BJ (cell line): ENCODE measurements at regions not wholly inside any gene's neighbourhood (a gene's known extent, or its start where the extent isn't known, plus 50 kb on each side); places are given as distances from the start of the nearest gene placed in this dataset.

Source experiments
- CTCF ChIA-PET: fragments of 350-600 bp; formaldehyde crosslinking; extraction: SDS; loops from one replicate; lab custom pipeline; 2021; ENCODE audit warnings: antibody characterized with exemption, inconsistent platforms; lab: Yijun Ruan, JAX
- POLR2A ChIA-PET: fragments of 300-600 bp; sonication (Branson Sonifier 250); formaldehyde crosslinking; extraction: SDS; loops from one replicate; lab custom pipeline; 2021; ENCODE audit warnings: antibody characterized with exemption; lab: Charles Lee
- DNase-seq: peaks from one replicate; pipeline ENCODE4 v3.0.0-alpha.2; 2011; ENCODE audit warnings: low read depth
- H3K27me3 ChIP-seq: 2 replicates; pipeline ENCODE4 v1.6.0; 2011; ENCODE audit warnings: low read length; ENCODE audit not compliant: control insufficient read depth, insufficient read depth
- H3K36me3 ChIP-seq: 2 replicates; pipeline ENCODE4 v1.5.1; 2011; ENCODE audit warnings: low read length; ENCODE audit not compliant: control insufficient read depth, insufficient read depth
- H3K4me3 ChIP-seq: 2 replicates; pipeline ENCODE4 v1.5.1; 2011; ENCODE audit warnings: low read depth, mild to moderate bottlenecking, control low read depth, low read length
- TF ChIP-seq, protein P1 (sequence below): IDR thresholded peaks from 2 replicates; pipeline ENCODE4 v1.5.1; 2011; ENCODE audit warnings: low read depth, mild to moderate bottlenecking, control low read depth, inconsistent platforms, low read length, moderate library complexity; ENCODE audit not compliant: insufficient read depth

DNA sequence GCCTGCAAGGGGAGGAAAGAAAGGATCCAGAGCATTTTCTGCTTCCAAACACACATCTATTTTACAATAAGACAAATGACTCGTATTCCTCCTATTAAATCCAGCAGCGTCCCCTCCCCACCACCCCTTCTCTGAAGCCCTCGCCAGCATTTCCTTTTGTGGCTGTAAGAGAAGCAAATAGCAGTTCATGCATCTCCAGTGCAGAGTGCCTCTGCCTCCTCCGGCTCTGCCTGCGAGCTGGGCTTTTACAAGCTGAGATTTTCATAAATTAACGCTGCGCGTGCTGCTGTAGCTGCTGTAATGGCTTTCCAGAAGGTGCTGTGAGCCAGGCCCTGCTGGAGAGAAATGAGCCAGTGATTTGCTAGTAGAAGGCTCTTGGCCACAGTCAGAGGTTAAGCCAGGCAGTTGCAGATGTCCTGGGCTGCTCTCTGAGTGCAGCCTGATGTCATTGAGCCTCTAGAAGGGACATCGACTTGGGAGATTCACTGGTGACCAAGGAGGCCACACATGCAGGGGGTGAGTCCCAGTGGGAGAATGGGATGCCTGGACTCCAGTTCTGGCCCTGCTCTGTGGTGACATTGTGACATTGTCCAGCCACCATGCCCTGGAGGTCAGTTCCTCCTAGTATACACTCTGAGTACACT lies 134.5 kb upstream of the NAV2 start:
- peak; percentile 85 for DNase-seq
- ChIA-PET POLR2A (no interaction called here), CTCF (interaction anchor here (0.9 to 5.4 kb wide), 6 partner anchors 14 to 328 kb away, joined by 3 to 46 read pairs (median 4); no protein-coding TSS in a partner anchor)
- Histone ChIP-seq H3K36me3 (no peaks in the 10 kb centered on the region), H3K4me3 (no peak overlapping the region), H3K27me3 (no peaks in the 10 kb centered on the region)
- TF ChIP-seq, protein P1, sequence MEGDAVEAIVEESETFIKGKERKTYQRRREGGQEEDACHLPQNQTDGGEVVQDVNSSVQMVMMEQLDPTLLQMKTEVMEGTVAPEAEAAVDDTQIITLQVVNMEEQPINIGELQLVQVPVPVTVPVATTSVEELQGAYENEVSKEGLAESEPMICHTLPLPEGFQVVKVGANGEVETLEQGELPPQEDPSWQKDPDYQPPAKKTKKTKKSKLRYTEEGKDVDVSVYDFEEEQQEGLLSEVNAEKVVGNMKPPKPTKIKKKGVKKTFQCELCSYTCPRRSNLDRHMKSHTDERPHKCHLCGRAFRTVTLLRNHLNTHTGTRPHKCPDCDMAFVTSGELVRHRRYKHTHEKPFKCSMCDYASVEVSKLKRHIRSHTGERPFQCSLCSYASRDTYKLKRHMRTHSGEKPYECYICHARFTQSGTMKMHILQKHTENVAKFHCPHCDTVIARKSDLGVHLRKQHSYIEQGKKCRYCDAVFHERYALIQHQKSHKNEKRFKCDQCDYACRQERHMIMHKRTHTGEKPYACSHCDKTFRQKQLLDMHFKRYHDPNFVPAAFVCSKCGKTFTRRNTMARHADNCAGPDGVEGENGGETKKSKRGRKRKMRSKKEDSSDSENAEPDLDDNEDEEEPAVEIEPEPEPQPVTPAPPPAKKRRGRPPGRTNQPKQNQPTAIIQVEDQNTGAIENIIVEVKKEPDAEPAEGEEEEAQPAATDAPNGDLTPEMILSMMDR: 0 out of 2 replicates have a peak, but pooled peaks have one; percentile 5

DNA sequence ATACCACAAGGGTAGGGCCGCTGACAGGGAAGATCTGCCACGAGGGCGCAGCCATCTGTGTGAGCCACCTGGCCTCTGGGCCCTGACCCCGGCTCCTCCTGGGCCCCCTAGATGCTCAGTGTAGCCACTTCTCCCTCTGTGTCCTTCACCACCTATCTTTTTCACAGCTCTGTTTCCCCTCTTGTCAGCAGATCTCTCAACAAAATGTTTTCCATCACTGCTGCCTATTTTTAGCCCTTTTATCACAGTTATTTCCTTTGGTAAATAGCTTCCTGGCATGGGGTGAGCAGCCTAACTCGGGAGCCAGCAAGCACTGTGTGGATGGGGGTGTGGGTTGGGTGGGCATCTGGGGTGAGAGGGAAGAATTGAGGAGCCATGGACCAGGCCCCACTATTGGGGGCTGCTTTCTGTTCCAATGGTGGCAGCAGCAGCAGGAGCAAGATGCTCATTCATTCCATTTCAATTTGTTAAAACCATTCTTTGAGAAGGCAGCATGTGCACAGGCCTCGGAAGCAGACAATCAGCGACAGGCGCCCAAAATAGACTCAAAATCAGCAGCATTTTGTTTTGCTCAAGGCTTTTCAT lies 135.2 kb upstream of the NAV2 start:
- CTCF ChIA-PET: interaction anchor here (0.5 to 5.4 kb wide), 5 partner anchors 13 to 329 kb away, joined by 3 to 46 read pairs (median 4); no protein-coding TSS in a partner anchor
- H3K4me3 ChIP-seq: no peak overlapping the region

DNA sequence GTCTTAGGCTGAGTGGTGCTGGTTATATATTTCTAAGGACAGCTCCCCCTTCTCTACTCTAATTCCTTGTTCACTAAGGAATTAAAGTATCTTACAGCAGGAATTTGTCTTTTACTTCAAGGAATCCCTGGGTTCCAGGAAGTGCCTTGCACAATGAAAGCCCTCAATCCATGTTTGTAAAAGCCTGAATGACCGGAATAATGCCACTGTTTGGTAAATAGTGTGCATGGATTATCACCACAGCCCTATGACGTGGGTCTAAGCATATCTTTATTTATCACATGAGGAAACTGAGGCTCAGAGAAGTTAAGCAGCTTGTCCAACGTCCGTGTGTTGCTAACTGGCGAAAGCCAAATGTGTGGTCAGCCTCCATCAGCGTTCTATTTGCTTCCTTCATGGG lies 135.7 kb upstream of the NAV2 start:
- no peaks in the 10 kb centered on the region for H3K36me3 ChIP-seq
- POLR2A ChIA-PET: interaction anchor here (0.6 kb wide), 1 partner anchor 159 kb away, joined by 16 read pairs; no protein-coding TSS in a partner anchor
- TF ChIP-seq, protein P1: no peak
- CTCF ChIA-PET: interaction anchor here (0.5 to 5.8 kb wide), 5 partner anchors 12 to 329 kb away, joined by 3 to 46 read pairs (median 4); no protein-coding TSS in a partner anchor
- H3K27me3 ChIP-seq: no peaks in the 10 kb centered on the region
- H3K4me3 ChIP-seq: no peak overlapping the region
- no peak for DNase-seq

More for the DNA sequence above, 135.2 kb upstream of the NAV2 start:
- Histone ChIP-seq H3K36me3 (no peaks in the 10 kb centered on the region), H3K27me3 (no peaks in the 10 kb centered on the region)
- TF ChIP-seq, protein P1: no peak
- POLR2A ChIA-PET: interaction anchor here (0.6 kb wide), 1 partner anchor 158 kb away, joined by 16 read pairs; no protein-coding TSS in a partner anchor
- no peak for DNase-seq

DNA sequence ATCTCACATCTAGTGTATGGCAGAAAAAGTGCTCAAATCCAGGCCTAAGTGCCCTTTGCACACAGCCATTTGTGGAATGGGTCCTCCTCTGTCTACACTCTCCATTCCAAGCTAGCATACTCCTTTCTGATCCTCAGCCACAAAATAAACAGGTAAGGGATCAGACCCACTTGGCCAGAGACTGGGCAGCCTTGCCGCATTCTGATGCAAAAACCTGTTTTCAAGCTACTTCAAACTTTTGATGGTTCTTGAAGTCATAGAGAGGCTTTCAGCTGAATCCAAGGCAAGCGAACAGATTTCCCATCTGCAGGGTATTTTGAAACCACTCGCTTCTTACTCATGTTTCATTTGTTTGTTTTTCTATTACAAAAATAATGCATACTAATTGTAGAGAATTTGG lies 136.6 kb upstream of the NAV2 start:
- Histone ChIP-seq H3K36me3 (no peaks in the 10 kb centered on the region), H3K4me3 (no peak overlapping the region), H3K27me3 (no peaks in the 10 kb centered on the region)
- DNase-seq: no peak
- POLR2A ChIA-PET: no interaction called here
- CTCF ChIA-PET: interaction anchor here (1.4 to 5.8 kb wide), 4 partner anchors 11 to 173 kb away, joined by 4 to 46 read pairs (median 20); no protein-coding TSS in a partner anchor
- TF ChIP-seq, protein P1: no peak

DNA sequence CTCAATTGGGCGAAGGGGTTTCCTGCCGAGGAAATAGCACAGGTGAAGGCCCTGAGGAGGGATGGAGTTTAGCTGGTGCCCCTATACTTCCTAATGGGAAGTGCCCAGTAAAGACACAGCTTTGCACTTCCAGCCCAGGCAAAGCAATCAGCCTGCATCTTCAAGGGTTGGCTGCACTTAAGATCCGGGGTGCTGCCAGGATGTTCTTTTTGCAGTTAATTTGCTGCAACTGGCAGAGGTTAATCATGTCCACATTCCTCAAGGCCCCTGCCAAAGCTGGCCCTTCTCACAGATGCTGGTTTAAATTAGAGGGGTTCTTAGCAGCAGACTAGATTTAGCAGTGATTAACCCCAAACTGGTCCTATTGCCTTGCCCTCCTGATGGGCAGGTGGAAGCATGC lies 137.7 kb upstream of the NAV2 start:
- DNase-seq: no peak
- CTCF ChIA-PET: interaction anchor here (0.6 to 5.8 kb wide), 5 partner anchors 10 to 174 kb away, joined by 4 to 46 read pairs (median 5); no protein-coding TSS in a partner anchor
- H3K27me3 ChIP-seq: no peaks in the 10 kb centered on the region

More for the DNA sequence above, 137.7 kb upstream of the NAV2 start:
- POLR2A ChIA-PET: interaction anchor here (0.6 kb wide), 1 partner anchor 245 kb away, joined by 3 read pairs; no protein-coding TSS in a partner anchor
- H3K4me3 ChIP-seq: no peak overlapping the region
- TF ChIP-seq, protein P1: no peak
- no peaks in the 10 kb centered on the region for H3K36me3 ChIP-seq
